ENCODE measurements at regions not wholly inside any gene's neighbourhood (a gene's known extent, or its start where the extent isn't known, plus 50 kb on each side); places are given as distances from the start of the nearest gene placed in this dataset.
"Not testable (repeated sequence)": the region's sequence is repeated elsewhere in the genome, so short reads cannot be mapped to it uniquely, and the experiment has no call there.

GRCh38 chr13:59038824-59039223 is 1124.9 kb downstream of the DIAPH3 start:
- DNase-seq (ENCODE audit: insufficient read length, low spot score) (no peak), FAIRE-seq (no peak)
- TF ChIP-seq CTCF (IDR thresholded peaks at IDR 0.05; ENCODE audit: insufficient read depth, missing control alignments): no peak

- TF ChIP-seq CTCF (IDR thresholded peaks at IDR 0.05; ENCODE audit: insufficient read depth, missing control alignments): no peak
- FAIRE-seq (no peak), DNase-seq (ENCODE audit: insufficient read length, low spot score) (no peak)
Observed at GRCh38 chr13:59043016-59043415, 1120.7 kb downstream of the DIAPH3 start.

GRCh38 chr13:59047546-59047945 is 1116.2 kb downstream of the DIAPH3 start:
- DNase-seq (ENCODE audit: insufficient read length, low spot score) (no peak), FAIRE-seq (no peak)
- no peak for TF ChIP-seq CTCF (IDR thresholded peaks at IDR 0.05; ENCODE audit: insufficient read depth, missing control alignments)

GRCh38 chr13:59061621-59062020 is 1102.1 kb downstream of the DIAPH3 start:
- FAIRE-seq (no peak), DNase-seq (ENCODE audit: insufficient read length, low spot score) (no peak)
- no peak for TF ChIP-seq CTCF (IDR thresholded peaks at IDR 0.05; ENCODE audit: insufficient read depth, missing control alignments)

- FAIRE-seq: no peak
- no peak for DNase-seq (ENCODE audit: insufficient read length, low spot score)
- no peak for TF ChIP-seq CTCF (IDR thresholded peaks at IDR 0.05; ENCODE audit: insufficient read depth, missing control alignments)
Observed at GRCh38 chr13:59064042-59064441, 1099.7 kb downstream of the DIAPH3 start.

- FAIRE-seq; DNase-seq (ENCODE audit: insufficient read length, low spot score): not testable (repeated sequence)
Observed at GRCh38 chr13:59076386-59076785, 1087.3 kb downstream of the DIAPH3 start.

GRCh38 chr13:59086147-59086546 is 1077.6 kb downstream of the DIAPH3 start:
- FAIRE-seq (no peak), DNase-seq (ENCODE audit: insufficient read length, low spot score) (no peak)
- TF ChIP-seq CTCF (IDR thresholded peaks at IDR 0.05; ENCODE audit: insufficient read depth, missing control alignments): no peak

GRCh38 chr13:59088716-59089115 is 1075.0 kb downstream of the DIAPH3 start:
- FAIRE-seq (no peak), DNase-seq (ENCODE audit: insufficient read length, low spot score) (no peak)
- no peak for TF ChIP-seq CTCF (IDR thresholded peaks at IDR 0.05; ENCODE audit: insufficient read depth, missing control alignments)
